SK-N-SH (cell line): ENCODE measurements at regions not wholly inside any gene's neighbourhood (a gene's known extent, or its start where the extent isn't known, plus 50 kb on each side); places are given as distances from the start of the nearest gene placed in this dataset.

Experiments
- CTCF ChIA-PET: fragments of 300-600, 350-600 bp; formaldehyde crosslinking; extraction: SDS; loops from one replicate; lab custom pipeline; 2021; lab: Yijun Ruan, JAX
- POLR2A ChIA-PET: fragments of 350-600 bp; sonication (Branson Sonifier 250); formaldehyde crosslinking; extraction: SDS; loops from one replicate; lab custom pipeline; 2020; ENCODE audit warnings: antibody characterized with exemption, inconsistent platforms; lab: Yijun Ruan, JAX
- DNase-seq: peaks from one replicate; pipeline ENCODE4 v3.0.0; 2012
- H2AFZ ChIP-seq: fragments of 200-600 bp; sonication (generic); 2 replicates; pipeline ENCODE4 v1.8.1; 2016; ENCODE audit warnings: antibody characterized with exemption, mild to moderate bottlenecking, low read depth
- H3F3A ChIP-seq: fragments of 200-600 bp; sonication (generic); replicated peaks from 2 replicates; pipeline ENCODE3; 2016; ENCODE audit warnings: antibody characterized with exemption, mild to moderate bottlenecking; ENCODE audit not compliant: insufficient read depth
- H3K27ac ChIP-seq, 2 experiments: fragments of 200-500 bp in 1 of 2; fragments of 200-600 bp in 1 of 2; sonication (Bioruptor generic) in 1 of 2; sonication (generic), shearing (Covaris generic) in 1 of 2; 2 replicates each; pipeline versions ENCODE4 v1.5.1 to v1.6.1; 2014 to 2016; ENCODE audit warnings: low read depth in 2 of 2, inconsistent platforms in 1 of 2, low read length in 1 of 2, mild to moderate bottlenecking in 1 of 2, mixed read lengths in 1 of 2
- H3K27me3 ChIP-seq: fragments of 200-600 bp; sonication (generic), shearing (Covaris generic); 2 replicates; pipeline ENCODE4 v1.6.1; 2016; ENCODE audit warnings: mixed run types; ENCODE audit not compliant: insufficient read depth
- H3K36me3 ChIP-seq, 2 experiments: fragments of 200-500 bp in 1 of 2; fragments of 200-600 bp in 1 of 2; sonication (Bioruptor generic) in 1 of 2; sonication (generic) in 1 of 2; replicated peaks in 1 of 2; 2 replicates each; pipeline versions ENCODE3 to v1.5.1; 2014 to 2016; ENCODE audit warnings: low read length in 1 of 2, mild to moderate bottlenecking in 1 of 2; ENCODE audit not compliant: insufficient read depth in 2 of 2, control insufficient read depth in 1 of 2
- H3K4me1 ChIP-seq, 2 experiments: fragments of 200-500 bp in 1 of 2; fragments of 200-600 bp in 1 of 2; sonication (Bioruptor generic) in 1 of 2; sonication (generic), shearing (Covaris generic) in 1 of 2; 2 replicates each; pipeline versions ENCODE4 v1.5.1 to v1.6.1; 2014 to 2016; ENCODE audit warnings: low read depth in 1 of 2, low read length in 1 of 2, mixed run types in 1 of 2; ENCODE audit not compliant: insufficient read depth in 2 of 2, control insufficient read depth in 1 of 2
- H3K4me2 ChIP-seq: fragments of 200-600 bp; sonication (generic), shearing (Covaris generic); 2 replicates; pipeline ENCODE4 v1.6.1; 2017; ENCODE audit warnings: mixed run types
- H3K4me3 ChIP-seq, 2 experiments: fragments of 200-500 bp in 1 of 2; fragments of 200-600 bp in 1 of 2; sonication (Bioruptor generic) in 1 of 2; sonication (generic), shearing (Covaris generic) in 1 of 2; 2 replicates each; pipeline versions ENCODE4 v1.5.1 to v1.8.1; 2014 to 2016; ENCODE audit warnings: low read depth in 2 of 2, inconsistent platforms in 1 of 2, low read length in 1 of 2, mild to moderate bottlenecking in 1 of 2, mixed read lengths in 1 of 2, moderate library complexity in 1 of 2
- H3K79me2 ChIP-seq: fragments of 200-600 bp; sonication (generic); 2 replicates; pipeline ENCODE4 v1.8.1; 2017; ENCODE audit warnings: mild to moderate bottlenecking; ENCODE audit not compliant: insufficient read depth
- H3K9ac ChIP-seq: fragments of 200-600 bp; sonication (generic); 2 replicates; pipeline ENCODE4 v1.6.1; 2017; ENCODE audit warnings: mixed run types
- H3K9me2 ChIP-seq: fragments of 200-600 bp; sonication (generic); 2 replicates; pipeline ENCODE4 v1.6.1; 2017; ENCODE audit warnings: mixed run types
- H3K9me3 ChIP-seq: fragments of 200-600 bp; sonication (generic); 2 replicates; pipeline ENCODE4 v1.6.1; 2017; ENCODE audit warnings: mixed run types, mild to moderate bottlenecking, moderate library complexity
- H4K20me1 ChIP-seq: fragments of 200-600 bp; sonication (generic); 2 replicates; pipeline ENCODE4 v1.6.1; 2017; ENCODE audit warnings: mild to moderate bottlenecking, mixed run types; ENCODE audit not compliant: insufficient read depth
- ELF1 ChIP-seq: IDR thresholded peaks from 2 replicates; pipeline ENCODE4 v1.4.0; 2012
- EP300 ChIP-seq, 2 experiments: IDR thresholded peaks; 2 replicates each; pipeline versions ENCODE4 v1.4.0 to v1.6.1; 2012; ENCODE audit warnings: borderline replicate concordance in 1 of 2, low read depth in 1 of 2, low read length in 1 of 2
- EZH2phosphoT487 ChIP-seq: fragments of 200-600 bp; sonication (generic); IDR thresholded peaks from 2 replicates; pipeline ENCODE4 v1.6.1; 2017; ENCODE audit warnings: low read depth, mixed run types, mild to moderate bottlenecking, antibody characterized with exemption, moderate library complexity, borderline replicate concordance
- PBX3 ChIP-seq: IDR thresholded peaks from 2 replicates; pipeline ENCODE4; 2012
- REST ChIP-seq: IDR thresholded peaks from 2 replicates; pipeline ENCODE4 v1.6.1; 2012; ENCODE audit warnings: mild to moderate bottlenecking, low read depth, low read length, moderate library complexity
- TAF1 ChIP-seq: IDR thresholded peaks from 2 replicates; pipeline ENCODE4 v1.6.1; 2012; ENCODE audit warnings: low read depth, mild to moderate bottlenecking, low read length, moderate library complexity, borderline replicate concordance
- TEAD4 ChIP-seq: IDR thresholded peaks from 2 replicates; pipeline ENCODE4 v1.4.0; 2012; ENCODE audit warnings: mild to moderate bottlenecking, borderline replicate concordance; ENCODE audit not compliant: insufficient read depth
- WGBS: methylation state at CpG from one replicate; pipeline ENCODE4 v1.1.6; 2017; ENCODE audit warnings: low lambda C conversion rate; 5-methylcytosine and 5-hydroxymethylcytosine counted together

- no peak for TF ChIP-seq EZH2phosphoT487
- TF ChIP-seq PBX3: no peak
- Histone ChIP-seq H3K9me3 (no peaks in the 10 kb centered on the region), H3K27ac (no peak overlapping the region), H3K9ac (no peak overlapping the region), H3K36me3 (no peaks in the 10 kb centered on the region), H3K27me3 (no peaks in the 10 kb centered on the region), H3K4me3 (no peak overlapping the region), H3K9me2 (no peaks in the 10 kb centered on the region), H3F3A (no peaks in the 10 kb centered on the region), H3K4me1 (no peaks in the 10 kb centered on the region), H4K20me1 (no peaks in the 10 kb centered on the region), H3K79me2 (no peaks in the 10 kb centered on the region), H2AFZ (no peak overlapping the region), H3K4me2 (no peak overlapping the region)
- 33% methylated on average over 4 of the region's 4 CpGs for WGBS
- ChIA-PET CTCF (no interaction called here), POLR2A (no interaction called here)
- DNase-seq: no peak
Observed at GRCh38 chrX:42102586-42103282, 179.4 kb upstream of the CASK start.

- 25% methylated on average over 9 of the region's 11 CpGs for WGBS
- H4K20me1 ChIP-seq: no peaks in the 10 kb centered on the region
- no peak overlapping the region for H3K4me3 ChIP-seq
- H3K27me3 ChIP-seq: no peaks in the 10 kb centered on the region; the same call in 1 of the 2 replicates
- no peaks in the 10 kb centered on the region for H3K79me2 ChIP-seq
- no peak overlapping the region for H3K27ac ChIP-seq
- no peaks in the 10 kb centered on the region for H3K9me2 ChIP-seq
- ChIA-PET POLR2A (no interaction called here), CTCF (no interaction called here)
- peak overlapping the region; percentile 54; the same call in 1 of the 2 replicates for H2AFZ ChIP-seq
- TF ChIP-seq REST (0 out of 2 replicates have a peak, but pooled peaks have one; percentile 38), TAF1 (no peak), ELF1 (no peak), TEAD4 (no peak), EP300 (IDR thresholded peaks at IDR 0.05; ENCODE audit: borderline replicate concordance in 1 of 2, low read depth in 1 of 2, low read length in 1 of 2) (no peak)
- H3K4me2 ChIP-seq: peak overlapping the region; percentile 33; the same call in 1 of the 2 replicates
- no peaks in the 10 kb centered on the region for H3K9me3 ChIP-seq
- H3K9ac ChIP-seq: no peak overlapping the region
- no peaks in the 10 kb centered on the region for H3K36me3 ChIP-seq
- peak; percentile 2 for DNase-seq
- H3F3A ChIP-seq: no peaks in the 10 kb centered on the region
- H3K4me1 ChIP-seq: no peaks in the 10 kb centered on the region
Observed at GRCh38 chrX:42098900-42099299, 175.5 kb upstream of the CASK start.
